GM18502 (cell line): ENCODE measurements at regions not wholly inside any gene's neighbourhood (a gene's known extent, or its start where the extent isn't known, plus 50 kb on each side); places are given as distances from the start of the nearest gene placed in this dataset.

Source experiments
- ATAC-seq: cut with Tn5 transposase; IDR thresholded peaks from one replicate; pipeline ENCODE4 v1.9.1; 2021; ENCODE audit warnings: mild to moderate bottlenecking; ENCODE audit not compliant: unreplicated experiment, poor library complexity

DNA sequence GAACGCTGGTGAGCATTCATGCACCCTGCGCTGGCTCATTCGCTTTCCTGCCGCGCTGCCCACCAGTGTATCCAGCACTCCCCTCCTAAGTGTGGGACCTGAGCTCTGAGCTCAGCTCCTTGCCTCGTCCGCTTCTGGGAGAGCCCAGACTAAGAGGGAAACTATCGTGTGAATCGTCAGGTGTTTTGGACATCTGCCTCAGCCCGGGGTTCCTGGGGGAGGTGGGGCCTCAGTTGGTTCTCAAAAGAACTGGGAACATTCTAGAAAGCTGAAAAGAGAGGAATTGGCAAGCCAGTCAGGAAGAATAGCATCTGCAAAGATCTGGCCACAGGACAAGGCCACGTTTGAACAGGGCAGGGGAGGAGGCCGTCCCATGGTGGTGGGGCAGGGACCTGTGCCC lies 205.4 kb upstream of the CIBAR2 start:
- no peak for ATAC-seq

DNA sequence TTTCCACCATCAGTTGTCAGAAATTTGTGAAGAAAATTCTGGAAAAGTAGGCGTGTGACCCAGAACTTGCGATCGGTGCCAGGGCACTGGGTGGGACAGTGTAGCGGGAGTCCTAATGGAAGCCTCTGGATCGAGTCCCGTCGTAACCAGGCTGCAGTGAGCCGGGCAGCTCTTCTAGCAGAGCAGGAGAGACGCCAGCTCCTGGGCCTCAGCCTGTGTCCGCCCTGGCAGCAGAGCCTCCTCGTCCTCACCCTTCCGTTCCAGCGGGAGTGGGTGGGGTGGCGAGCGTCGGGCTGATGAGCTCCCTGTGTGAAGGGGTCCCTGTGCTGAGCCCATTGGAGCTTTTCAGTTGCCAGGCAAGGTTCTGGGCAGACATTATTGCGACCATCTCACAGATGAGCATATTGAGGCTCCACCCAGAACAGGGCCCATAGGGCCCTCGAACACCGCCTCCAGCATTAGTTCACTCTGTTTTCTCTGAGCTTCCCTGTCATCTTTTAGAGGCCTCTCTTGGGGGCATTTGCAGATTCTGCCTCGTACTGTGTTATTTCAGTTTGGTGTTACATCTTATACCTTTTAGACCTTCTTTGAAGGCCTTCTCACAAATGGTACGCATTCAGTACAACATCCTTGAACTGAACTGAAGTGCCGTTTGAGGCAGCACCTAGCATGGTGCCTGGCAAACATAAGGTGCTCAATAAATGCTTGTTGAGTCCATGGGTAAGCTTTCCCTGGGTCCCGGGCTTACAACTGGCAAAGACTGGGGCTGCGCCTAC lies 207.1 kb upstream of the CIBAR2 start:
- no peak for ATAC-seq

DNA sequence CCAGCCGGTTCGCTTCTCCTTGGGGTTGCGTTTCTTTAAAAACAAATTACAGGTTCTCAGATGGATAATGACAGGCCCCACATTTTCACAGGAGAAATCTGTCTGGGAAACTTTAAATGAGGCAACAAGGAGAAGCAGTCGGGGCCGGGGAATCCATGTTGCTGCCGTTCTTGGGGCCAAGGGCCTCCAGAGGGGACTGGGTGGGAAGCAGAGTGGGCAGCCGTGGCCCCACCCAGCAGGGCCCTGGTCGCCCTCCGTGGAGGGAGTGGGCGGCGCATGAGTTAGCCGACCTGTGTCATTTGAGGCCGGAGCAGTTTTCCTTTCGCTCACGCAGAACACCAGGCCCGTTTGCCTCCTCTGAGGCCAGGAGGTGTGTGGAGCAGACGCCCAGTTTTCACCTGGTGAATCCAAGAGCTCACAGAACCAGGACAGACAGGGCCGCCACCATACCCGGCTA lies 207.7 kb upstream of the CIBAR2 start:
- ATAC-seq, result no peak

DNA sequence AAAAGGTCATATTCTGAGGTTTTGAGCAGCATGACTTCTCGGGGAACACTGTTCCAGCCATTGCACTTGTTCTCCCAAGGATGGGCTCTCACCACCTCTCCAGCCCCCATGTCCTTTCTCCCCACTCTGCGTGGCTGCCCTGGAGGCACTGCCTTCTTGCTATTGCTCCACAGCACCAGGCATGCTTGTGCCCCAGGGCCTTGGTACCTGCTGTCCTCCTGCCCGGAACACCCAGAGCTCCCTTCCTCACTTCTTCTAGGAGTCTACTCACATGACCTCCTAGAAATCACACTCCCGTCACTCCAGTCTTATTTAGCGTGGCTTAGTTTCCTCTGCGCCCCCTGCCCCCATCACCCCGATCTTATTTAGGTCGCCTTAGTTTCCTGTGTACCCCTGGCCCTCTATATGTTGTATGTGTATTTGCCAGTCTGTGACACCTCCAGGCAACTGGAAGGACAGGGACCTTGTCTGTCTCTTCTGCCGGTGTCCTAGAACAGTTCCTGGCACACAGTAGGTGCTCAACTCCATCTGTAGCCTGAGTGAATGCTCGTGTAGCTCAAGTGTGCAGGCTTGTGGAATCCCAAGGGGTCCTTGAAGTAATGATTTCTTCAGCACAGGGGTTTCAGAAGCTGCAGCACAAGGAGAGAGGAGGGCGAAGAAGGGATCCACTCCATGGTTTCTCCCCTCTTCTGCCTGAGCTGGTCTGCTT lies 208.6 kb upstream of the CIBAR2 start:
- ATAC-seq, result no peak

DNA sequence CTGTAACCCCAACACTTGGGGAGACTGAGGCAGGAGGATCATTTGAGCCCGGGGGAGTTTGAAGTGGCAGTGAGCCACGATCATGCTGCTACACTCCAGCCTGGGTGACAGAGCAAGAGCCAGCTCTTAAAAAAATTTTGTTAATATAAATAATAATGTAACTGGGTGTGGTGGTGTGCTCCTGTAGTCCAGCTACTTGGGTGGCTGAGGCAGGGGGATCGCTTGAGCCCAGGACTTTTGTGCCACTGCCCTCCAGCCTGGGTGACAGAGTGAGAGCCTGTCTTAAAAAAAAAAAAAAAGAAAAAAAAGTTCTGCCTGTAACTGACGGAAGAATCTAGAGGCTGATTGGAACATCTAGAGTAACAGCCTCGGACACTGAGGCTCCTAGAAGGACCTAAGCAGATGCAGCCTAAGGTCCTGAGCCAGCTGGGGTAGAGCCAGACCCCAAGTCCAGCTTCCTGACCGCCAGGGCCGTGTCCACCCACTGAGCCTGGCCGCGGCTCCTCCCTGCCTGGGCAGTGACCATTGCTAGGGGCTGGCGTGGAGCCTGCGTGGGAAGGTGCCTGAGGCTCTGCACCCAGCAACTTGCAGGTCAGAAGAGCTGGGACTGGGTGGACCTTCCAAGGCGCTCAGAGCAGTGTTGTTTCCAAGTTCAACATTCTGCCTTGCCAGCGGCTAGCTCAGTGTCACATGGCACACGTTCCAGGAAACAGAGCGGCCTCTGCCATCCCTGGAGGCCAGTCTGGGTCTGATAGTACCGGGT lies 209.4 kb upstream of the CIBAR2 start:
- ATAC-seq, result no peak

DNA sequence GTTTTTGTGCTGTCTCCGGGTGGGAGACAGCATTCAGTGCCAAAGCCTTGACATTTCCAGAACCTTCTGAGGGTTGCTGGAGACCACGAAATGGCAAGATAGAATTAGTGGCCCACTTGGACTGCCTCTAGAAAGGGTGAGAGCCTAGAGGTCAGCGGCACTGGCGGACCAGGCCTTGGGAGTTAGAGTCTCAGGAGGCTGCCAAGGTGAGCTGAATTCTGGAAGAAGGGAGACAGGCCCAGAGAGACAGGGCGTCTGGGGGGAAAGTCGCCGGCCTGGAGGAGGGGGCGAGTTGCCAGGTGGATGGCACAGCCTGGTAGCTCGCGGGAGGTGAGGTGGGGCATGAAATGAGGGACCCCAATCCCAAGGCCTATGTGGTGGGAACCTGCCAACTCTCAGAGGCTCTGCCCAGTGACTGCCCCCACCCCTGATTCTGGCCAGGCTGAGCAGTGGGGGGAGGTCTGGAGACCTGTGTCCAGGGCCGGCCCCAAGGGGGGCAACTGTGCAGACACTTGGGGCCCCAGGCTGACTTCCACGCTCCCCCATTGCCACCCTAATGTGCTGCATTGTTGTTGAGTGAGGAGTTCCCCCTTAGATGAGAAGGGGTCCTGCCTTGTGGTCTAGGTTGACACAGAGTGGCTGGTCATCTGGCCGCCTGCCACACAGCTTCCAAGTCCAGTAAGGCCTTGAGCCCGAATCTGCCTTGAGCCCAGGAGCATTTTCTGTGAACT lies 211.1 kb upstream of the CIBAR2 start:
- ATAC-seq, result no peak

DNA sequence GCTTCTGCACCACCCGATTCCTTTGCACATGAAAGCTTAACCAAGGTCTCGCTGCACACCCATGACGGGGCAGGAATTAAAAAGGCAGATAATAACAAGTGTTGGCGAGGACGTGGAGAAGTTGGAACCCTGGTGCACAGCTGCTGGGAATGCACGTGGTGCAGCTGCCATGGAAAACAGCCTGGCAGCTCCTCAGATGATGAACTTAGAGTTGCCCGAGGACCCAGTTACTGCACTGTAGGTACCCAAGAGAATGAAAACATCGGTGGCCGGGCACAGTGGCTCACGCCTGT lies 211.6 kb upstream of the CIBAR2 start:
- no peak for ATAC-seq

DNA sequence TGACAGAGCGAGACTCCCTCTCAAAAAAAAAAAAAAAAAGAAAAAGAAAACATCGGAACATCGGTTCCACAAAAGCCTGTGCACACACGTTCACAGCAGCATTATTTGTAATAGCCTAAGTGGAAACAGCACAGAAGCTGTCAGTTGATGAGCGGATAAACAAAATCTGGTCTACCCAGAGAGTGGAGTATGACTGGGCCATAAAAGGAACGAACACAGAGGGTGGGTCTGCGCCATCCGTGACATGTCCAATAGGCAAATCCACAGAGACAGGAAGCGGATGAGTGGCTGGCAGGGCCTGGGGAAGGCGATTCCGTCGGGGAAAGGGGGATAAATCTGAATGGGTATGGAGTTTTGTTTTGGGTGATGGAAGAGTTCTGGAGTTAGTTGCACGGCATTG lies 212.2 kb upstream of the CIBAR2 start:
- no peak for ATAC-seq

DNA sequence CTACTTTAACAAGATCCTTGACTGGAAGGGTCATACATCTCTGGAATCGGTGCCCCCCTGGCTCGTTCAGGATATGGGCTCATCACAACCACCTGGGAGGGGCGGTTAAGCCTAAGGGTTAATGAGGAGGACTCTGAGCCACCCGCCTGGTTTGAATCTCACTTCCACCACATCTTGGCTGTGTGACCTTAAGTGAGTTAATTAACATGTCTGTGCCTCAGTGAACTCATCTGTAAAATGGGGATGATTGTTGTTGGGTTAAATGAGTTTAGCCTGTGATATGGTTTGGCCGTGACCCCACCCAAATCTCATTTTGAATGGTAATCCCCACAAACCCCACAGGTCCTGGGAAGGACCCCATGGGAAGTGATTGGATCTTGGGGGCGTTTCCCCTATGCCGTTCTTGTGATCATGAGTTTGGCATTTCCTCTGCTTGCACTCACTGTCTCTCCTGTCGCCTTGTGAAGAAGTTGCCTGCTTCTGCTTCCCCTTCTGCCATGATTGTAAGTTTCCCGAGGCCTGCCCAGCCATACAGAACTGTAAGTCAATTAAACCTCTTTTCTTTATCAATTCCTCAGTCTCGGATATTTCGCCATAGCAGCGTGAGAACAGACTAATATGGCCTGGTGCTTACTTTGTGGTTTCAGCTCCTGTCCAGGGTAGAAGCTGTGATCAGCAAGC lies 214.0 kb upstream of the CIBAR2 start:
- ATAC-seq, result no peak

DNA sequence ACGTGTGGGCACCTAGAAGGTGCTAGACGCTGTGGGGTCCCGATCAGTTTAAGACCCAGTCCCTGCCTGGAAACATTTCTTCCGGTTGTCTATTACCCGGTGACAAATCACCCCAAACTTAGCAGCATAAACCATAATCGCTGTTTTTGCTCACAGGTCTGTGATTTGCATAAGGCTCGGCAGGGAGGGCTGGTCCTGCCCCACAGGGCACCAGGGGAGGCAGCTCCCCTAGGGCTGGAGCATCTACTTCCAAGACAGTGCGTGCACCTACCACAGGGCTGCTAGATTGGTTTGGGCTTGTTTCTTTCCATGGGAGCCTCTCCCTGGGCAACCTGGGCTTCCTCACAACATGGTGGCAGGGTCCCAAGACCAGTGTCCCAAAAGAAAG lies 214.5 kb upstream of the CIBAR2 start:
- no peak for ATAC-seq

DNA sequence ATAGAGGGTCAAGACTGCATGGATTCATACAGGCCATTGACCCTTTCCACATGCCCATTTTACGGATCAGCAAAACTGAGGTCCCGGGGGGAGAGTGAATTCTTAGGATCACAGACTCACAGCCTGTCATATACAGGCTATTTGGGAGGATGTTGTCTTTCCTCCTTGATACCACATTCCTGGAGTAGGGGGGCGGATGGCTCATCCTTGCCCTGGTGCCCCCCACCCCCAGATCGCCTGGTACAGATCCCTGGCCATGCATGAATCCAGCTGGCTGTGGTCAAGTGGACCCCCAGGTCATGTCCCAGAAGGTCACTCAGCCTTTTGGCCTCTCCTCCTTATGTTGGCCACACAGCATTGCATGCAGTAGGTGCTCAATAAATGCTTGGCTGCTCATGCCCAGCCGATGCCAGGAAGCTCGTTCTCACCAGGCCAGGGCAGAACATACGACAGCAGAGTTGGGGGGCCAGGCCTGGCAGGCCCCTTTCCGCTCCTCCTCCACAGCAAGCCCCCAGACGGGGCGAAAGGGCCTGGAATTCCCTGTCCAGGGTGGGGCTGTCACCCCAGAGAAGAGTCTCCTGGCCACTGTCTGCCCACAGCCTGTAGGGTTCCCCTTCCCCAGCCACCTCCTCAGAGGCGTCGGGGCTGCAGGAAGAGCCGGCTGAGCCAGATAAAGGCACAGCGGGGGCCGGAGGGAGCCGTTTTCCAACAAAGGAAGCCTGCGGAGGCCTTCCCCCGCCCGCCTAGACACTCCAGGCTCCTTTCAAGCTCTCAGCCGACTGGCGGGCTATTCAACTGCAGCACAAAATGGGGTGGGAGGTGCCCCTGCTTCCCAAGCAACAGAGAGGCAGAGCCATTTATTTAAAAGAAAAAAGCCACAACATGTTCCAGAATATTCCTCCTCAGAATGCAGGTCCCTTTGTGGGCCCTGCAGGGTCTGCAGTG lies 215.7 kb upstream of the CIBAR2 start:
- ATAC-seq, result no peak

DNA sequence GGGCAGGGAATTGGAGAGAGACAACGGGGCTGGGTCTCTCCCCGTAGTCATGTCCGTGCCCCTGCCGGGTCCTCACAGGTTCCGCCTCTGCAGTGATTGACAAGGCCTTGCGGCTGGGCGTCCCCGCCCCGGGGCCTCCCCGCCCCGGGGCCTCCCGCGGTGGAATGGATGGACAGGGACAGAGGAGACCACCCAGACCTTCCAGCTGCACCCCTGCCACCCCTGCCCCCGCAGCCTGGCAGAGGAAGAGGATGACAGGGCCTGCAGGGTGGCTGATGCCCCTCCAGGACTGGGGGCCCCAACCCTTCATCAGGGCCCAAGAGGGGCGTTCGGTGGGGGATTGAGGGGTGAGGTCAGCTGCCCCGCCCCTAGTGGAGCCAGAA lies 216.4 kb upstream of the CIBAR2 start:
- ATAC-seq, result no peak

DNA sequence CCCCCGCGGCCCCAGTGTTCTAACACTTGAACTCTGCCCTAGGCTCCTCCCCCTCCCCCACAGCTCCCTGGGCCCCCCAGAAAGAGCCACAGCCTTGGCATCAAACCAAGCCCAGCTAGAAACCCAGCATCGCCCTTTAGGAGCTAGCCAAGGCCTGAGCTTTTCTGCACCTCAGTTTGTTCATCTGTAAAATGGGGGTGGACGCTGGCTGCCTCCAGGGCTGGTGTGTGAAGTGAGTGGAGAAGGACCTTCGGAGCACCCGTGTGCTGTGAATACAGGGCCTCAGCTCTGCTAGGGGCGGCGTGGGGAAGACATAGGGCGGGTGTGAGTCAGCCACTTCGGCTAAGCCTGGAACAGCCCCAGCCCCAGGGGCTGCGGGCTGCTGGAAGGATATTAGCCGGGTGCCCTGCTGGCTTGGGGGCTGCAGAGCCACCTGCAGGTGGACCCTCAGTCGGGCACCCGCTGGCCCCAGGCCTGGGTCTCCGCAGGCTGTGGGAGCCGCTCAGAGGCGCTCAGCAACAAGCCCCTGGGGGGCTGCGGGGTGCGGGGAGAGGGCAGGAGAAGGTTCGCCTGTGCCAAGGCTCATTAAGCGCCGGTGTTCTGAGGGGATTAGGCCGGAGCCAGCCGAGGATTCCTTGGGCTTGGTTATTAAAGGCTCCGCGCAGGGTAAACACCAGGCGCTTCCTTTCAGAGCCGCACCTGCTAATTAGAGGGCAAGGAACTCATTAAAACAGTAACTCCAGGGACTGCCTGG lies 217.0 kb upstream of the CIBAR2 start:
- no peak for ATAC-seq

DNA sequence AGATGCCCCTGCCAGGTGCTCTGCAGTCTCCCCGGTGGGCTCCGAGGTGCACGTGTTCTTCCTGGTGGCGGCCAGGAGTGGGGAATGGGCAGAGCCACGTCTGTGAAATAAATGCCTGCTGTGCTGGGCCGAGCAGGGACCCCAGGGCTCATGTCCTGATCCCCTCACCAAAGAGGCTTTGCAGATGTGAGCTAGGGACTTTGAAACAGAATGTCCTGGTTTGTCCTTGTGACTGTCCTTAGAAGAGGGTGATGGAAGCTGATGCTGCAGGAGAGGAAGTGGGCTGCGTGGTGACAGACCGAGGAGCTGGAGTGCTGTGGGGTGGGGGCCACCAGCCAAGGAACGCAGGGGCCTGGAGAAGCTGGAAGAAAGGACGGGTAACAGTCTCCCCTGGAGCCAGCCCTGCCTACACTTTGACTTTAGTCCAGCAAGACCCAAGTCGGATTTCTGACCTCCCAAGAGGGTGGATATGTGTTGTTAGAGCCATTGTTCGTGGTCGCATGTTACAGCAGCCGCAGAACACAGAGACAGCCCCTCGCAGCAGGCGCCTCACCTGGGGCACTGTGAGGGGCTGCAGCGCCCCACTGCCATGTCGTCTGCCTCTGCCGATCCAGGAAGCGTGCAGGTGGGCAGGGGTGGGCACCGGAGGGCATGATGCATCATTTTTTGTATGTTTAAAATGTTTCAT lies 217.9 kb upstream of the CIBAR2 start:
- ATAC-seq, result no peak

DNA sequence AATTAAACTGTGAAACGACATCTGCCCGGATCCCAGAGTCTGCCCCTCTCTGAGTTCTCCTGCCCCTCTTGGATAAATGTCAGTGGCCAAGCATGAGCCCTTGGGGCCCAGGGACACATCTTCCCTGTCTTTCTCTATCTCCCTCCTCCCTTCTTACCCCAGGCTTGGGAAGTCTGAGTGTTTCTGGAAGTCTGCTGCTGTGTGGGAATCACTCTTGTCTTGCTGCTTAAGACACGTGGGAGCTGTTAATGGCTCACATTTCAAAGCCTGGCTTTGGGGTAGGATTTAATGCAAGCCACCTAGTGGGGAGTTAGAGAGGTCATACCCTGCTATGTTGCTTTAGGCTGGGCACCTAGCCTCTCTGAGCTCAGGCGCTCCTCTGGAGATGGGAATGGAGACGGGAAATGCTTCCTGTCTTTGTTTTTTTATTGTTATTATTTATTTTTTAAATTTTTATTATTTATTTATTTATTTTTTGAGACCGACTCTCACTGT lies 218.5 kb upstream of the CIBAR2 start:
- ATAC-seq, result no peak

DNA sequence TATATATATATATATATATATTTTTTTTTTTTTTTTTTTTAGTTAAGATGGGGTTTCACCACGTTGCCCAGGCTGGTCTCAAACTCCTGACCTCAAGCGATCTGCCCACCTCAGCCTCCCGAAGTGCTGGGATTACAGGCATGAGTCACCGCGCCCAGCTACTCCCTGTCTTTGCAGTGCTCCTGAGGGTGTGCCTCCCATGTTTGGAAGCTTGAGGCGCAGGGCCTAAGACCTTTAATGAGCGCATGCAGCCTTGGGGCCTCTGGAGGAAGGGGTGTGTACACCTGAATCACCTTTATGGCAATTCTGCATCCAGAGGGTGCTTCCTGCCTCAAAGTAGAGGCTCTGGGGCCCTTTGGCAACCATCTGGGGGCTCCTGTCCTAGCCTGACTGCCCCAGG lies 219.4 kb upstream of the CIBAR2 start:
- no peak for ATAC-seq

DNA sequence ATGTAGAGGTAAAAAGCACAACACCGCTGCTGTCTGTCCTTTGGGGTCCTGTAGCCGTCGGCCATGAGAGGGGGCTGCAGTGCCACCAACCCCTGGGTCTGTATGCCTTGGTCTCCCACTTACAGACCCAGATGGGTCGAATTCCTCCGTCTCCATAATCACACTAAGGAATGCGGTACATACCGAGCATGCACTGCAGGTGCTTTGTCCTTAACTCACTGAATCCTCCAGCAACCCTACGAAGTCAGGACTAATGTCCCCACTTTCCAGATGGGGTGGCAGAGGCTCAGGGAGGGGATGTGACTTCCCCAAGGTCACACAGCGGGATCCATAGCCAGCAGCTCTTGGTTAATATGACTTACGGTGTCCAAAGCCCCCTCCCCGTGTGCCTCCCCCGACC lies 219.9 kb upstream of the CIBAR2 start:
- no peak for ATAC-seq

DNA sequence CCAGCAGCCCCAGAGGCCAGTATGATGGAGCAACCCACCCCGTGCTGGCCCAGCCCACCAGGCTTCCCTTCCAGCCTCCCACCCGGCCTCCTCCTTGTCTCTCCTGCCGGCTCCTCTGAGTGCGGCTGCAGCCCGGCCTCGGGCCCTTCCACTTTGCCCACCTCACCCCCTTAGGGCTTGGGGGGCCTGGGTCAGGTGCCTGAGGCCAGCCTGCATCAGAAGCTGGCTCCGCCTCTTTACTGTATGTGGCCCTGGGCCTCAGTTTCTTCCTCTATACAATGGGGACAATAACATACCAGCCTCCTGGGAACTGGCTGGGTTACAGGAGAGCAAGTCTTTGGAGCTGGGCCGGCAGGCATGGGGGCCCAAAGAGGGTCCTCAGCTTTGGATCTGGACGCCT lies 221.1 kb upstream of the CIBAR2 start:
- ATAC-seq, result no peak
